NCI-H510A treated with DMSO at 0.1 percent for 48 hours (cell line): ENCODE measurements at regions not wholly inside any gene's neighbourhood (a gene's known extent, or its start where the extent isn't known, plus 50 kb on each side); places are given as distances from the start of the nearest gene placed in this dataset.

Experiments
- DNase-seq: peaks from one replicate; lab custom pipeline; 2025; lab: John Stamatoyannopoulos, UW

DNA sequence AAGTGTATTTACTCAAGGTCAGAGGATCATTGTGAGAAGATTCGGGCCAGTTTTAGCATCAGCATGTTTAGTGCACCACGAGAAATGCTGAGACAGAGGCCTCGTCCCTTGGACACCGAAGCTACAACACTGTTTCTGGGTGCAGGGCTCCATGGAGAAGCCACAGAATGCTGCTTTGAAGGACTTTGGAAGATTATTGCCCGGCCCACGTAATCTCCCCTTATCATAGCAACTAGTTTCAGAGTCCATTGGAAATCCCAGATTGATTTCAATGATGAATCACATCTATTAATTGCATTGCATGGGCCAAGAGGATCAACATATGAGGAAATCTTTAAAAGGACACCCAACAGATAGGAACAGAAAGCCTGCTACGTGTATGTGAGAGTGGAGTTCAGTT, 156.0 kb downstream of the MAF start:
- no peak for DNase-seq

DNA sequence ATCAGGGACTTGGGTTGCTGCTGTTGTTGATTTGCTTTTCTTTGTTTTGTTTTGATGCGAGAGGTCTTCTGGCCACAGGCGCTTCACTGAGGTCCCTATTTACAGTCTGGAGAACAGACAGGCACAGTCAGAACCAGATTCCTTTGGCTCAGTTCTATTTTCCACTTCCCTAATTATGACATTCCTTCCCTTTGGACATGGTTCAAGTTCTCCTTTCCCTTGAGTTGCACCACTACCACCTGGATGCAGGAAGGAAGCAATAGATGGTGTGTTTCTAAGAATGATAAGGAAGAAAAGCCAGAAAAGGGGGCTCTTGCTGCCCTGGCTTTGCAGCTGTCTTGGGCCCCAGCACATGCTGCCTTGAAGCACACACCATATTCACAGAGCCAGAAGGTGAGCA, 160.6 kb downstream of the MAF start:
- DNase-seq = no peak

DNA sequence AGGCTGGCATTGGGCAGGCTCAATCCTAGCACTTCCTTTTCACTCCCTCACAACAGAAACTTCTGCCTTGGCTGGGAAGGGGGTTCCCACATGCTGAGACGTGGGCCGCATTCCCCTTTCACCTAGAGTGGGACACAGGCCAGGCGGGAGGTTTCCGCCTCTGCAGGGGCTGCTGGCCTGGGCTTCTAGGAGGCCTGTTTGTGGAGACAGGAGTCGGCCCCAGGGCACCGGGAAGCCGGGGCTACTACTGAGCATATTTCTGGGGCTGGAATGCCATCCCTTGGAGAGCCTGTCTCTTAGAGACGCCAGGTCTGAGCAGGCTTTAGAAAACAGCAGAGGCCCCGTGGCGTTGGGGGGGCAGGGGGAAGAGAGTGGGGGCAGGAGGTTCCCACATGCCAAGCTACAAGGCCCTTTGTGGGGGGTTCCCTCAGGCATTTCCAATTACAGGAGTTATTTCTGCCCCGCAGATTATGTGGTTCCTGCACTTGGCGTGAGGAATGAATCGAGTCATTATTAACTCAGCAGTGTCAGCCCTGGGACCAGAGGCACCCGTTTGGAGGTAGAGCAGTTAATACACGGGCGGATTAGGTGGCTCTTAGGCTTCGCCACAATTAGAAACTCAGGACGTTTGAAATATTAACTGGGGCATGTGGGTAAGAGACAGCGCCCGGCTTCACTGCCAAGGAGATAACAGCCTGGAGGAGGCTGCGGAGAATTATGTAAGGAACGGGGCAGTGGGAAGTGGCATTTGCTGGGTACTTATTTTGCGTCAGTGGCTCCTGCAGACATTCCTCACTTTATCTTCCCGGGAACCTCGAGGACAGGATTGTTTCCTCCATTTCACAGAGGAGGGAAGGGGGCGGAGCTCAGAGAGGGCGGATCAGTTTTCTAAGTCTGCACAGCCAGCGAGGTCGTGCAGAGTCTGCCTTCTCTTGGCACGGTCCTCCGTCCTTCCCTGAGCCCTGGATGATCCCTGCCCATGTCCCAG, 162.5 kb downstream of the MAF start:
- DNase-seq = no peak

DNA sequence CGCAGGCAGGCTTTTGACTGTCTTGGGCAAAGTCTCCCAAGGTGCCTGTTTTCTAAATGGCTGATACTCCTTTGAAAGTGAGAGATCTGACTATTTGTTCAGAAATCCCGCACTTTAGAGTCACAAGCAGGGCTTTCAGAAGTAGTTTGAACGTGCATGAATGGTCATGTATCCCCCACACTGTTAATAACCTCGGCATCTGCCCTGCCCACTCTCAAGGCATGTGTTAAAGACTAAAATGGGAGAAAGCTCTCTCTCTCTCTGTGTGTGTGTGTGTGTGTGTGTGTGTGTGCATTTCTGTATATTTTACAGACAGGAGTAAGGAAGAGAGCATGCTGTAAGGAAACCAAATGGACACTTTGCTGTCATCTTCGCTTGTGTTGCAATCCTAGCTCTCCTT, 163.7 kb downstream of the MAF start:
- no peak for DNase-seq

DNA sequence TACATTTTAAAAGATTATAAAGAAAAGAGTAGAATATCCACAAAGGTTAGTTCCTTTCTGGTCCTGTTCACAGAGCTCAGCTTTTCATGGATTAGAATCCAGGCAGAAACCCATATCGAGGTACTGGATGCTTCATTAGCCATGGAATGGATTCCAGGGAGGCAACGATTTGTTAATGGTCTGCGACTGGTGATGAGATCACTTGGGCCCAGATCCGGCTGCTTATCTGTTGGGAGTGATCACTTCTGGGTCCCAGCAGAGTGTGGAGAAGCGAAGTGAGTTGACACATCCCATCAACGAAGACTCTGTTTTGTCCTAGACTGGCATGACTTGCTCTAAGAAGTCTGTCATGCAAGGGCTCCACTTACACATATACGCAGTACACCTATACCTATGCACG, 165.8 kb downstream of the MAF start:
- DNase-seq = no peak

DNA sequence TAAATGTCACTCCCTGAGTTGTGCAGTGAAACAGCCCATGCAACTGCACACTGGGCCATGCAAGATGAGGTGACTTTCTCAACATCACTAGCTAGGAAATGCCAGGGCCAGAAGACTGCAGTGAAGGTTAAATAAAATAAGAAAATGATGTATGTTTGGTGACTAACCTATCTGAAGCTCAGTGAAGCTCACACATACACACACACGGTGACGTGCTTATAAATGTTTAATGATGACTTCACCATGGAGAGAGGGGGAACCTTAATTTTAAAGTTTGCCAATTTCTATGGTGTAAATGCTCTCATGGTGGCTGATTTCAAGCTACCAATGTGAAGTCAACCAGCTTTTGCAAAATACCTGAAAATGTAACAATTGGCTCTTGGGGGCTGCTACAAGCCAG, 166.4 kb downstream of the MAF start:
- no peak for DNase-seq

DNA sequence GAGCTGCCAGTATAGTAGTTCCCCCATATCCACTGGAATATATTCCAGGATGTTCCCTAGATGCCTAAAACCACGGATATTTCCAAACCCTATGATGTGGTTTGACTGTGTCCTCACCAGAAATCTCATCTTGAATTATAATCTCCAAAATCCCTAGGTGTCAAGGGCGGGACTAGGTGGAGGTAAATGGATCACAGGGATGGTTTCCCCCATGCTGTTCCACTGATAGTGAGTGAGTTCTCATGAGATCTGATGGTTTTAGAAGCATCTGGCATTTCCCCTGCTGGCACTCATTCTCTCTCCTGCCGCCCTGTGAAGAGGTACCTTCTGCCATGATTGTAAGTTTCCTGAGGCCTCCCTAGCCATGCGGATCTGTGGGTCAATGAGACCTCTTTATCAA, 168.6 kb downstream of the MAF start:
- no peak for DNase-seq

DNA sequence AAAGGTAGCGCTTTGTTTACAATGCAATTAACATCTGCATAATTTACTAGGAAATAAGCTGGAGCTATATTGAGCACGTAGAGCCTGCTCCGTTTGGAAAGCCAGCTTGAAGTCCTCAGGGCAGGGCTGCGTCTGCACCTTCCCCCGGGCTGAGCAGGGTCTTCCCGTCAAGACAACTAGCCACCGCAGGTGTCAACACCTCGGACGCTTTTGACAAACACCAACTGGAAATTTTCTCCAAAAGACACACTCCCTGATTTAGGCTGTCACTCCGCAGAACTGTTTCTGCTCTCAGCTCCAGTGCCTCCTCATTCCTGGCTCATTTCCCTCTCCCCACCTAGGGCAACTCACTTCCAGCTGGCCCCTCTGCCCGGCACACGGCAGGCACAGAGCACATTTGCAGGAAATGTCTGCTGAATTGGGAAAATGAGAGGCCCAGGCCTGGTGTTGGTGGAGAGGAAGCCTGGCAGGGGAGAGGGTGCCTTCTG, 170.3 kb downstream of the MAF start:
- peak; percentile 35 for DNase-seq

DNA sequence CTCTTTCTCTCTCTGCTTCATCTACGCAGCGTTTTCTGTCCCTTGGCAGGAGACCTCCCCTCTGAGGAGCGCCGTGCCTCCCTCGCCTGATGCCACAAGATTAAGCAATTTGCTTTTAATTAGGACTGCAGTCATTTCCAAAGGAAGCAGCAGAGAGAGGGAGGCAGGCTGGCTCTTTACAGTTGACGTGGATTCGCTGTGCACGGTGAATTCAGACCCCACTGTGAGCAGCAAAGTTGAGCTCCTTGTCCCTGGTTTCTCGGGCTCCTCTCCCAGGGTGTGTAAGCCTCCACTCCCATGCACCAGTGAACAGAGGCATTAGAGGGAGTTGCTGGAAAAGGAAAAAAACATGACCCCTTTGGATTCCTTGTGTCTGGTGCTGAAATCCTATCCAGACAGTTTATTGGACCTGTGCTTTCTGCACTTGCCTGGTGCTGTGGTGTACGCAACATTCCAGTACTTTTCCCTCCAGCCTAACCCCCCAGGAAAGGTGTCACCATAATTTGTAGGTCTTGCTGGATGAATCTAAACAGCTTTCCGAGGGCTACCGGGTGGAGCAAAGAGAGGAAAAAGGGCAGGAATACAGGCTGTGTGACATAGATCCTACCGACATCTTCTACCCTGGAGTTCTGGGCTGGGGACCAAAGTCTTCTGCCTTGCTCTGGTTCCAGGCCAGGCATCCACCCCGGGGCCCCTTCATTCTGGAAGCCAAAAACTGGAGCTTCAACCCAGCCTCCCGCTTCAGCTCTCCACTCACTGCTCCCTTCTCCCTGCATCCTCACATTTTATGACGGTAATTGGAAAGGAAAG, 171.0 kb downstream of the MAF start:
- no peak for DNase-seq

DNA sequence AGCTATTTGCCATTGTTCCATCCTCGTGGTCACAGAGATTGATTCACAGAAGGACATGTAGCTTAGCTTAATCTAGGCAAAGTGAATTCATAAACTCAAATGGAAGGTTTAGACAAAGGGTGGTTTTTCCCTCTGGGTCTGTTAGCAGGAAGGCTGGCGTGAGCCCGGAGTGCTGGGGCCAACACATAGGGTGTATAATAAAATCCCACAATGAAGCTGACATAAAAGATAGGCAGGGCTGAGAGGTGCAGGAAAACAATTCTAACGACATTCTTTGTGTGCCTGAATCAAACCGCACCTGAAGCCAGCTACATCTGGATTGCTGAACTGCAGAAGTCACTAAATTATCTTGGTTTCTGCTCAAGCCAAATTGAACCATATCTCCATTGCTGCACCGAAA, 173.9 kb downstream of the MAF start:
- no peak for DNase-seq

DNA sequence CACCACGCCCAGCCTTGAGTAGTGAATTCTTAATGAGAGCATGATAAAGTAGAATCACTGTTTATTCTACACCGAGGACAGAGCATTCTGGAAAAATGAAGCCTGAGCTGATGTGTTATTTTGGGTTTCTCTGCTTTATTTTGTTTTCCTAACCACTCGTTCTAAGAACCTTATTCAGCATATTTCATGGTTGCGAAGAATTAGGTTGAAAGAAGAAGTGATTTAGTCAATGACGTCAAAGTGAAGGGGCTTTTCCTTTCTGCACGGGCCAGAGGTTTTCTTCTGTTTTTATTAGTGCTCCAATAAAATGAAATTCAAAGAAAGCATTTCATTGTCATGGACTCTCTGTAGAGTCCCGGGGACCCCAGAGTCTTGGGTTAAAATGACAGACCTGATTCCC, 178.5 kb downstream of the MAF start:
- DNase-seq = no peak

DNA sequence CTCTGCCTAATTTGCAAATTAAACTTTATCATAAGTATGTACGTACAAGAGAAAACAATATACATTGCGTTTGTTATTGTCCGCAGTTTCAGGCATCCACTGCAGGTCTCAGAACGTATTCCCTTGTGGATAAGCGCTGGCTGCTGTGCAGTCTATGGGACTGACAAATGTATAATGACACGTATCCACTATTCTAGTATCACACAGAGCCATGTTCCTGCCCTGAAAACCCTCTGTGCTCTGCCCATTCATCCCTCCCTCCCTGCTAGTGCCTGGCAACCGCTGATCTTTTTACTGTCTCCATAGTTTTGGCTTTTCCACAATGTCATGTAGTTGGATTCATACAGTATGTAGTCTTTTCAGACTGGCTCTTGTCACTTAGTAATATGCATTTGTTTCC, 179.4 kb downstream of the MAF start:
- no peak for DNase-seq

DNA sequence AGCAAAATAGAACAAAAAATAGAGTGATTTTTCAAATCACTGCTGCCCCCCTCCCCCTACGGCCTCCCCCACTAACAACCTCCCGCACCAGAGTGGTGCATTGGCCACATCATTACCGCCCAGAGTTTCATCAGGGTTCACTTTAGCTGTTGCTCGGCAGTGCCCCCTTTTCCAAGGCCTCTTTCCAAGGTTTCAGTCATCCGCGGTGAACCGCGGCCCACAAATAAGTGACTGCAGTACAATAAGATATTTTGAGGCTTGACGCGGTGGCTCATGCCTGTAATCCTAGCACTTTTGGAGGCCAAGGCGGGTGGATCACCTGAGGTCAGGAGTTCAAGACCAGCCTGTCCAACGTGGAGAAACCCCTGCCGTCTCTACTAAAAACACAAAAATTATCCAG, 180.0 kb downstream of the MAF start:
- DNase-seq = no peak

DNA sequence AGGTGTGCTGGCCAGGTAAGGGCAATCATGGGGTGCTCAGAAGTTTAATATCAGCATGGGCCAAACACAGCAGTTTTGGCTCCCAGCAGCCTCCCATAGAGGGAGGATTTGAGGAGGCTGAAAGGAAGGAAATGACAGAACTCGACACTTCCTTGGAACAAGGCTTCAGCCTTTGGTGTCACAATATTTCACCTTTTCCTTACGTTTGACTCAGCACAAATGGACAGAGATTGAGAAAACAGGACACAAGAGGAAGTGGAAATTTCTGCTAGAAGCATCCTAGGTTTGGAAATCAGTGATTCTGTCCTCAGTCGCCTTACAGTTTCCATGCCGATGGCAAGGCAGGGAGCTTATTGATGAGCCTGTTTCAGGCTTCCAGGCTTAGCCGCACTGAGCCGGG, 181.4 kb downstream of the MAF start:
- DNase-seq = no peak

DNA sequence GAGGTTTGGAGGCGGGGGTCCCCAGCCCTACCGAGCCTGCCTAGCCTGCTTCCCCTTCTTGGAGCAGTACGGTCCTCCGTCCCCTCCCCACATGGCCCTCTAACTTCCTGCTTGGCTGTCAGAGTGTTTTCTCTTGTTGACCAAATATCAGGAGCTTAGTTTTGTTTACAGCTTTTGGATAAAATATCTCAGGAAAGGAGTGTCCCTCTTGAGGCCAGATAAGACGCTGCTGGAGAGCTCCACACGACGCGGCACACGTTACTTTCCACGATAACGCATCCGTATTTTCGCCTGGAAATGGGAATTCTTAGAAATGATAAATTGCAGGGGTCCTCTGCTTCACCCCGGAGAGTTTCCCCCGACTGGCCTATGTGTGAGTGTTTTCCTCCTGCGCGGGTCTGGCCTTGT, 182.9 kb downstream of the MAF start:
- no peak for DNase-seq

DNA sequence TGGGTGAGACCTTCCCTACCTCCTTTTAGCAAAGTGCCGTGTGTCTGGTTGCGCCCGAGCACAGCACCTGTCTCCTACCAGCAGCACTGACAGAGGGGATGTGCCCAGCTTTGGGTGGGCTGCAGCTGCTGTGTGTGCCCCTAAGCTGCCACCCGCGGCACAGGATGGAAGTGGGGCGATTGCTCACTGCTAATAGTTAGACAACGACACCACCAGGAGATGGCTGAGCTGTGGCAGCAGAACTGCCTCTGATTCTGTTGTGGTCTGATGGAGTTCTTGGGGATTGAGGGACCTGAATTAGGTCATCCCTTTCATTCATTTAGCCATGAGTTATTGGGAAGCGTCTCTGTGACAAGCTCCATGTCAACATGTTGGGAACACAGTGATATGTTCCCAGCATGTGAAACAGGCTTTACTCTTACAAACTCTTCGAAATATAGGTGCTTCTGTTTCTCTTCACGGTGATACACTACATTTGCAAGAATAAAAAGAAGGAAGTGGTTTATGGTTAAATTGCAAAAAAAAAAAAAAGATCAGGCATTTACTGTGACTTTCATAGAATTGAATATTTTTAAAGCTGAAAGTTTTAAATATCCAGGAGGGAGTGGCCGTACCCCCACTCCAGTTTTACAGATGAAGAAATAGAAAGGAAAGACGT, 184.4 kb downstream of the MAF start:
- DNase-seq = no peak

DNA sequence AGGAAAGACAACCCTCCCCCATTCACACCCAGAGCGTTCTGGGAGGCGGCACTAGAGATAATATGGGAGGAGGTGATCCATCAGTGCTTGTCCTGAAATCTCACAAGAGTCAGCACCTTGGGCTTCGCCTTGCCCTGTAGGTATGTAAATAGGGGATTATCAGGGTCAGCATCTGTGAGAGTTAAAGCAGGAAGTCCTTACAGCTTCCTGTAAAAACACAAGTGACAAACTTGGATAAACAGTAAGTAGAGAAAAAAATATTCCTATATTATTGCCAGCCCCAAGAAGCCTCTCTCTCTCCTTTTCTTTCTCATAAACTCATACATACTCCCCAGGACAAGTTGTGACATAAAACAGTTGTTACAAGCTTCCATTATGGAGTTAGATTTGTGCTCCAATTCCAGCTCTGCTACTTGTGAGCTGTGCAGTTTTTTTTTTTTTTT, 187.7 kb downstream of the MAF start:
- no peak for DNase-seq

DNA sequence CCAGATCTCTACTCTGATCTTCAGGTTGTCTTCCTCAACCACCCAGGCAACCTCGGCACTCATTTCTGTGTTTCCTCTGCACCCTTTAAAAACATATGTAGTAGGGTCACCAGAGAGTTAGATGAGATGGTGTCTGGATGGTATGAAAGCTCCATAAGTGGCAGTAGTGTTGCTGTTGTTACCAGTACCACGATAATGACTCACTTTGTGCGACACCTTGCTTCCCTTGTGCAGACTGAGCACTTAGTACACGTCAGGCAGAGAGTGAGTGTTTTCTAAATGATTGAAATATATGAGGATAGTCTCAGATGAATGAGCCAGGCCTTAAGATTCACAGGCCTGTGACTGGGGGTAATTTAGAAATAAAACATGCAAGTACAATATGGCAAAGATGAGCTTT, 188.7 kb downstream of the MAF start:
- DNase-seq = no peak

DNA sequence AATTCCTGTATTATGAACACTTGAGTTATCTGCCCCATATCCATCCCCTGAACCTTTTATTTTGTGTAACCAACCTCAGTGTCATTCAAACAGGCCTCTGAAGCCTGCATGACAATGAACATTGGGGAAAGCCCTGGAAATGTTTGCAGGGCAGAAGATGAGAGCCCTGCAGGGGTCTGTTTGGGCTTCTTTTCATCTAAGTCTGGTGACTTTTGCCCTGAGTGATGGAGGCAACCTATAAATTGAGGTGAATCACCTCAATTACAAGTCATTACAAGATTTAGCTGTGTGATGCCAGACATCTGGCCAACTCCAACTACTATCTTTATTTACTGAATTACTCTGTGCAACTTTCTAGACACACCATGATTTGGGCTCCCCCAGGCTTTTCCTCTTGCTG, 189.2 kb downstream of the MAF start:
- DNase-seq = no peak

DNA sequence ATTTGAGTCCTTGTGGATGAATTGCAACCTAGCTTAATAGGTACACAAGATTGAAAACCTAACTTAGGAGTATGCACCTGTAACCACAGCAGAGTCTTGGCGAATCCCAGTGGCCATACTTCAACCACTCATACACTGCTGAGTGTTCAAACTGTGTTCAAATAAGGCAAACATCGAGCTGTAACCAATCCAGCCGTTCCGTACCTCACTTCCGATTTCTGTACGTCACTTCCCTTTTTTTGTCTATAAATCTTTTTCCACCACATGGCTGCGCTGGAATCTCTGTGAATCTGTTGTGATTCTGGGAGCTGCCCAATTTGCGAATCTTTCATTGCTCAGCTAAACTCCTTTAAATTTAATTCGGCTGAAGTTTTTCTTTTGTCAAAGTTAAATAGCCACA, 190.6 kb downstream of the MAF start:
- DNase-seq = no peak

DNA sequence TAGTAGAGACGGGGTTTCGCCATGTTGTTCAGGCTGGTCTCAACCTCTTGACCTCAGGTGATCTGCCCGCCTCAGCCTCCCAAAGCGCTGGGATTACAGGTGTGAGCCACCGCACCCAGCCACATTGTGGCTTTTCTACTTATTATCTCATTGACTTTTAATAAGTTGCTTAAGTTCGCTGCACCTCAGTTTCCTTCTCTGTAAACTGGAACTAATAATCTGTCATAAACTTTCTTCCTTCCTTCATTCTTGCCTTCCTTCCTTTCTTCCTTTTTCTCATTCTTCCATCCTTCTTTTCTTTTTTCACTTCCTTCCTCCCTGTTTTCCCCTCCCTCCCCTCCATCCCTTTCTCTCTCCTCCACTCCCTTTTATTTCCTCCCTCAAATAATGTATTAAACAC, 192.2 kb downstream of the MAF start:
- no peak for DNase-seq

DNA sequence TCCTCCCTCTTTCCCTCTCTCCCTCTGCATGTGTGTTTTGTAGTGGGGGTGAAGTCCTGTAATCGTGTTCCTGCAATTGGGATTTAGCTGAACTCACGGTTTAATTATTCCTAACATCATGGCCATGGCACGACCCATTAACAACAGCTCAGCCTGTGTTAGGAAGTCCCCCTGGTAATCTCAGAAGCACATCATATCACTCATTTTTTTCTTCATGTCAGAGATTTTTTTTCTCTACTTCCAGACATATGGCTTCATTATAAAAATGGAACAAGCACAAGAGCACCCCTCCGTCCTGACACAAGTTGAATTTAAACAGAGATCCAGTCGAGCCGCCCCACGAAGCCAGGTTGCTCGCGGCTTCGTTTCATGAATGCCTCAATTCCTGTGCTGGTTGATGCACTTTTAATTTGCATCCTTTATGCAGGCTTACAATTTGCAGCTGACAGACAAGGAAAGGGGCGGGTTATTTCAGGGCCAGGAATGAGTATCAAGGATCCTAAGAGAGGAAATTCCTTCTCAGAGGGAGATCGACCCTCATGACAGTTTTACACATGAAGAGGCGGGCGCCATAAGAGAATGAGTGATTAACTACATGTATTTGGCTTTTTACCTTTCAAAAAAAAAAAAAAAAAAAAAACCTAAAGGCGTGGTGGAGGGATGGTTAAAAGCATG, 192.9 kb downstream of the MAF start:
- no peak for DNase-seq
